ENCODE measurements at regions not wholly inside any gene's neighbourhood (a gene's known extent, or its start where the extent isn't known, plus 50 kb on each side); places are given as distances from the start of the nearest gene placed in this dataset.

DNA sequence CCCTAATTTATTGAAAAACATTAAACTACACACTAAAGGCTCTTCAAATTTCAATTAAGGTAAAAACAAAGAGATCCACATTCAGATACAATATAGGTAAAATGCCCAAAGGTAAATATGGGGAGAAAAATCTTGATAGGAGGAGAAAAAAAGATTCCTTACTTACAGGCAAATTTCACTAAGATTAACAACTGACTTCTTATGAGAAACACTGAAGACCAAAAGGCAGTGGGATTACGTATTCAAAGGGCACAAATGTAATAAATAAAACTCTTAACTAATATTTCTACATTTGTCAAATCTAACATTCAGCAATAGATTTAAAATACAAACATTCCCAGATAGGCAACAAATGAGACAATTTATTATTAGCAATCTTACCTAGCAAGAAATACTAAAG, 829.3 kb downstream of the SH3BGRL start:
- Histone ChIP-seq H3K27me3 (replicated peaks in 1 of 4; ENCODE audit: control extremely low read depth in 1 of 4, control insufficient read depth in 3 of 4, insufficient read depth in 4 of 4, low read length in 3 of 4) (no peaks in the 10 kb centered on the region), H3K4me2 (replicated peaks; ENCODE audit: low read depth, low read length, poor library complexity, severe bottlenecking) (no peak overlapping the region), H3K36me3 (replicated peaks in 1 of 2; ENCODE audit: control extremely low read depth in 1 of 2, control insufficient read depth in 1 of 2, extremely low read depth in 1 of 2, insufficient read depth in 2 of 2, low read length in 1 of 2) (no peaks in the 10 kb centered on the region), H3K9ac (ENCODE audit: low read length) (no peak overlapping the region), H2AFZ (ENCODE audit: insufficient read depth, low read depth, low read length, poor library complexity, severe bottlenecking) (no peak overlapping the region), H3K9me3 (ENCODE audit: control extremely low read depth in 1 of 3, control insufficient read depth in 2 of 3, insufficient read depth in 1 of 3, low read length in 2 of 3) (peaks cover 0 to 5% (median 0%) of the 10 kb centered on the region in 3 donors), H3K79me2 (ENCODE audit: control insufficient read depth, insufficient read depth, low read length) (no peaks in the 10 kb centered on the region), H3K4me1 (ENCODE audit: control insufficient read depth in 2 of 2, insufficient read depth in 2 of 2, low read length in 2 of 2) (no peaks in the 10 kb centered on the region), H4K20me1 (ENCODE audit: control insufficient read depth, insufficient read depth, low read length, poor library complexity, severe bottlenecking) (no peaks in the 10 kb centered on the region), H3K4me3 (ENCODE audit: control extremely low read depth in 1 of 5, extremely low read depth in 1 of 5, insufficient read depth in 1 of 5, low read depth in 2 of 5, low read length in 4 of 5) (no peak overlapping the region), H3K27ac (ENCODE audit: low read length in 2 of 2) (no peak overlapping the region)
- Mint-ChIP-seq H3K27me3 (no peaks in the 10 kb centered on the region), H3K27ac (no peak overlapping the region), H3K4me1 (no peaks in the 10 kb centered on the region), H3K4me3 (no peak overlapping the region), H3K9me3 (ENCODE audit: insufficient read depth) (no peaks in the 10 kb centered on the region)
- intact Hi-C loops (cut with micrococcal nuclease), result no loop called here
- WGBS (ENCODE audit: insufficient coverage), result no CpG with 5 or more reads among the region's 1 CpG
- no peak for TF ChIP-seq EZH2 (IDR thresholded peaks at IDR 0.05; ENCODE audit: borderline replicate concordance, insufficient read depth, low read depth, low read length, poor library complexity, severe bottlenecking)
- TF ChIP-seq, protein P1, sequence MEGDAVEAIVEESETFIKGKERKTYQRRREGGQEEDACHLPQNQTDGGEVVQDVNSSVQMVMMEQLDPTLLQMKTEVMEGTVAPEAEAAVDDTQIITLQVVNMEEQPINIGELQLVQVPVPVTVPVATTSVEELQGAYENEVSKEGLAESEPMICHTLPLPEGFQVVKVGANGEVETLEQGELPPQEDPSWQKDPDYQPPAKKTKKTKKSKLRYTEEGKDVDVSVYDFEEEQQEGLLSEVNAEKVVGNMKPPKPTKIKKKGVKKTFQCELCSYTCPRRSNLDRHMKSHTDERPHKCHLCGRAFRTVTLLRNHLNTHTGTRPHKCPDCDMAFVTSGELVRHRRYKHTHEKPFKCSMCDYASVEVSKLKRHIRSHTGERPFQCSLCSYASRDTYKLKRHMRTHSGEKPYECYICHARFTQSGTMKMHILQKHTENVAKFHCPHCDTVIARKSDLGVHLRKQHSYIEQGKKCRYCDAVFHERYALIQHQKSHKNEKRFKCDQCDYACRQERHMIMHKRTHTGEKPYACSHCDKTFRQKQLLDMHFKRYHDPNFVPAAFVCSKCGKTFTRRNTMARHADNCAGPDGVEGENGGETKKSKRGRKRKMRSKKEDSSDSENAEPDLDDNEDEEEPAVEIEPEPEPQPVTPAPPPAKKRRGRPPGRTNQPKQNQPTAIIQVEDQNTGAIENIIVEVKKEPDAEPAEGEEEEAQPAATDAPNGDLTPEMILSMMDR (IDR thresholded peaks at IDR 0.05), result no peak
- no peak for DNase-seq
- CTCF ChIA-PET, result no interaction called here
- POLR2A ChIA-PET, result no interaction called here
- ATAC-seq (ENCODE audit: low read depth), result no peak

GRCh38 chrX:82038793-82039192, 836.9 kb downstream of the SH3BGRL start:
- POLR2A ChIA-PET, result no interaction called here
- H3K4me1 ChIP-seq (ENCODE audit: control insufficient read depth in 2 of 2, insufficient read depth in 2 of 2, low read length in 2 of 2), result no peaks in the 10 kb centered on the region

More at GRCh38 chrX:82038793-82039192, 836.9 kb downstream of the SH3BGRL start:
- Mint-ChIP-seq H3K27ac (no peak overlapping the region), H3K4me3 (no peak overlapping the region), H3K27me3 (no peaks in the 10 kb centered on the region), H3K9me3 (ENCODE audit: insufficient read depth) (no peaks in the 10 kb centered on the region), H3K4me1 (no peaks in the 10 kb centered on the region)
- CTCF ChIA-PET, result no interaction called here
- H3K4me2 ChIP-seq (replicated peaks; ENCODE audit: low read depth, low read length, poor library complexity, severe bottlenecking), result no peak overlapping the region
- H3K9me3 ChIP-seq (ENCODE audit: control extremely low read depth in 1 of 3, control insufficient read depth in 2 of 3, insufficient read depth in 1 of 3, low read length in 2 of 3), result peaks cover 0 to 2% (median 0%) of the 10 kb centered on the region in 3 donors
- intact Hi-C loops (cut with micrococcal nuclease), result no loop called here
- H3K27me3 ChIP-seq (replicated peaks in 1 of 4; ENCODE audit: control extremely low read depth in 1 of 4, control insufficient read depth in 3 of 4, insufficient read depth in 4 of 4, low read length in 3 of 4), result no peaks in the 10 kb centered on the region
- H3K4me3 ChIP-seq (ENCODE audit: control extremely low read depth in 1 of 5, extremely low read depth in 1 of 5, insufficient read depth in 1 of 5, low read depth in 2 of 5, low read length in 4 of 5), result no peak overlapping the region
- no peak overlapping the region for H2AFZ ChIP-seq (ENCODE audit: insufficient read depth, low read depth, low read length, poor library complexity, severe bottlenecking)
- DNase-seq (no peak), ATAC-seq (ENCODE audit: low read depth) (no peak)
- no peaks in the 10 kb centered on the region for H3K79me2 ChIP-seq (ENCODE audit: control insufficient read depth, insufficient read depth, low read length)
- no peak for TF ChIP-seq EZH2 (IDR thresholded peaks at IDR 0.05; ENCODE audit: borderline replicate concordance, insufficient read depth, low read depth, low read length, poor library complexity, severe bottlenecking)
- TF ChIP-seq, protein P1 (IDR thresholded peaks at IDR 0.05), result no peak
- no peak overlapping the region for H3K27ac ChIP-seq (ENCODE audit: low read length in 2 of 2)
- H4K20me1 ChIP-seq (ENCODE audit: control insufficient read depth, insufficient read depth, low read length, poor library complexity, severe bottlenecking), result no peaks in the 10 kb centered on the region
- no peaks in the 10 kb centered on the region for H3K36me3 ChIP-seq (replicated peaks in 1 of 2; ENCODE audit: control extremely low read depth in 1 of 2, control insufficient read depth in 1 of 2, extremely low read depth in 1 of 2, insufficient read depth in 2 of 2, low read length in 1 of 2)
- no CpG with 5 or more reads among the region's 3 CpGs for WGBS (ENCODE audit: insufficient coverage)
- H3K9ac ChIP-seq (ENCODE audit: low read length), result no peak overlapping the region

Data from B cell (primary cell).